Tongue (tissue), 1 donor: ENCODE measurements at regions not wholly inside any gene's neighbourhood (a gene's known extent, or its start where the extent isn't known, plus 50 kb on each side); places are given as distances from the start of the nearest gene placed in this dataset. TPM values are rescaled to one million over a fixed set of nuclear protein-coding genes. Genes with fewer than 3 reads are reported as not detected.

Source experiments
- small RNA-seq: library from RNA; depleted of rRNA; stranded (forward); fragments of <200 nt; gene quantifications from one replicate; pipeline ENCODE3, GENCODE V24; 2014; ENCODE audit warnings: low replicate concordance

Small RNA genes in the stretch of these regions (small RNA-seq; reads per million reads assigned to genes)
- gene AC099560.2: not detected
- gene HMGN2P24: not detected
